LoVo (cell line): ENCODE measurements at regions not wholly inside any gene's neighbourhood (a gene's known extent, or its start where the extent isn't known, plus 50 kb on each side); places are given as distances from the start of the nearest gene placed in this dataset.
"Not testable (repeated sequence)": the region's sequence is repeated elsewhere in the genome, so short reads cannot be mapped to it uniquely, and the experiment has no call there.

Source experiments
- DNase-seq: peaks from one replicate; pipeline ENCODE4 v3.0.0-alpha.2; 2016; ENCODE audit warnings: low spot score

GRCh38 chr1:80640978-80641377 is 1159.8 kb upstream of the ADGRL2 start:
- DNase-seq, result no peak

- no peak for DNase-seq
Observed at GRCh38 chr1:80639777-80640533, 1160.8 kb upstream of the ADGRL2 start.

GRCh38 chr1:80633947-80634706 is 1166.6 kb upstream of the ADGRL2 start:
- DNase-seq, result no peak

DNA sequence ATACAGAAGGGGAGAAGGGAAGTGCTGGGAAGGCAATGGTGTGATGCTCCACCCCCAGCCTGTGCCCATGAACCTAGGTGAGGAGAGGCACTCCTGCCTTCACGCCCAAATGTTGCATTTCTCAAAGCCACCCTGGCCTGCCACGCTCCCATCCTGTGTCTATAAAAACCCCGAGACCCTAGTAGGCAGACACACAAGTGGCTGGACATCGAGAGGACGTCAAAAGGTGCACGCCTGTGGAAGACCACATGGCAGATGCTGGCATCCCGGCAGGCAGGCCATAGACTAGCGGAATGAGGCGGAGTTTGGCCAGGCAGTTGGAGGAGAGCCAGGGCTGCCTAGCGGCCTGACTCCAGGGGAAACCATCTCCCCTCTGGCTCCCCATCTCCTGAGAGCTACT is 1168.5 kb upstream of the ADGRL2 start:
- no peak for DNase-seq

DNA sequence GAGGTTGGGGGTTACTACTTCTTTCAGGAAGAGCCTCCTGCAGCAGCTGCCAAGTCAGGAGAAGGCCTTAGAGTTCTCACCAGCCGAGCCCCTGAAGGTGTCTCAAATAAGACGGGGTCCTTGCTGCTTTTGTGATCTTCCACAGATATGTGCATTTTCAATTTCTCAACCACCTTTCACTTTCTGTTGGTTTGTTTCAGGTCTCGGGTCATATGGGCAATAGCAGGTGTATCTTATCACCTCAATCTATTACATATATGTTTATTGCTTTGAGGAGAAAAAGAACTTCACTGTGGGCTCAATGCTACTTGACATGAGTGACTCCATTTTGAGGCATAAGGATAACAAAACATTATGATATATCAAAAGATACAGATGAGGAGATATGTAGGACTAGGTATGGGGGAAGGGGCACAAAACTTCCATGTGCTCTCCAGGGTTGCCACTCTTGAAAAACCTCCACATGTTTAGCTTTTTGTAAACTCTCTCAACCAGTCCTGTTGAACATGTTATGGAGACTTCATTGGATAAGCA is 1171.4 kb upstream of the ADGRL2 start:
- no peak for DNase-seq

GRCh38 chr1:80624682-80625081 is 1176.1 kb upstream of the ADGRL2 start:
- no peak for DNase-seq

DNA sequence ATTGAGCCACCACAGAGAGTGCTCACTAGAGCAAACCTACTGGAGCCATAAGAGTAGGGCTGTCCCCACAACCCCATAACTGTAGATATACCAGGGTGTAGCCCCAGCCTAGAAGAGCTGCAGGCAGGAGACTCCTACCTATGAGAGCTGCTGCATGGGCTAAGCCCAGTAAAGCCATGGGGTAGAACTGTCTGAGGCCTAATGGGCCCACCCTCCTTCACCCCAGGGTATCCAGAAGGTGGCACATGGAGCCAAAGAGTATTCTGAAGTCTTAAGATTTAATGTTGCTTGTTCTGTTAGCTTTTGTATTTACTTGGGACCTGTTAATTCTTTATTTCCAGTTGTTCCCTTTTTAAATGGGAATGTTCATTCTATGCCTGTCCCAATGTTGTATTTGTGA is 1193.7 kb upstream of the ADGRL2 start:
- DNase-seq, result no peak

DNA sequence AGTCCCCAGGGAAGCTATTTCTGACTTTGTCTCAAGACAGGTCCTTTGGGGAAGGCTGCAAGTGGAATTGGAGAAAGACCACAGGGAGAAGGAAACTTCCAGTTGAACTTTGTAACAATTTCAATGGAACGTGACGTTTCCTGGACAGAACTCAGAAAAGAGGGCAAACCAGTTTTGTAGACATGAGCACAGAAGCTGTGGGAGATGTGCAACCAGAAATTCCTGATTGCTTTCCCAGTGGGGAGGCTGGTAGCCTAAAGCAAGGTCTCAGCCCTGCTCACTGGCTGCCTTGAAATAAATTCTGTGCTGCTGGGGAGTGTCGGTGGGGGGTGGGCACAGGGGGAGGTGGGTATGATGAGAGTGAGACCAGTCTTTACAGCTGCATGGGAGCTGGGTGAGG is 1206.7 kb upstream of the ADGRL2 start:
- DNase-seq, result no peak

DNA sequence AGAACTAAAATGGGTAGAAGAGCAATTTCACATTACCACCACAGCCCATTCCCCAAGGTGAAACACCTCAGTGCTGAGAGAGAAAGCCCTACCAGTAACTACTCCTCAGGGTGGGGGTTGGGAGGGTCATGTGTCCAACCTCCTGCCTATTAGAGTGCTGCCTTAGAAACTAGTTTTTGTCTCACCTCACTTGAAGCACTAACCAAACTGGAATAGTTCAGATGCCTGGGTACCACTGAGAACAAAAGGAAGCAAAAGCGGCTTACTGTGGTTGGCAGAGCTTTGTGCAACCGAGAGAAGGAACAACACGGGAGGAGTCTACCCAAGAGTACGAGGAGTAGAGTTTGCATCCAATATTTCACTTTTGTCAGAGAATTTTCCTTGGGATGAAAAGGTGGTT is 1207.5 kb upstream of the ADGRL2 start:
- DNase-seq, result no peak

GRCh38 chr1:80582980-80583379 is 1217.8 kb upstream of the ADGRL2 start:
- no peak for DNase-seq

GRCh38 chr1:80579055-80579454 is 1221.7 kb upstream of the ADGRL2 start:
- no peak for DNase-seq

- no peak for DNase-seq
Observed at GRCh38 chr1:80566867-80567266, 1233.9 kb upstream of the ADGRL2 start.

DNA sequence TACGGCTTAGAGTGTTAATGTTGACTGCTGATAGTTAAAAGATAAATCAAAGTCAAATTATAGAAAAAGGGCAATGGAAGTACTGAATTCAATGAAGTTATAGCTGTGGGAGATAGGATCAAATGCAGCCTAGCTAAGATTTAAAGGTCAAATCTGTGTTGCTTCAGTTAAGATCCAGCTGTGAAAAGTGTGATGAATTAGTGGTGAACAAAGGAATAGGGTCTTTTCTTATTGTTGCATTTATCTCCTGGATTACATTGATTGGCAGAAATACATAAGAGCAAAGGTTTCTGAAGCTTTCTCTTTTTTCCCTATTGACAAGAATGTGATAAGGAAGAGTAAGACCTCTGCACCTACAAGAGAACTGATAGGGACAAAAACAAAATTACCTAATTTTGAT is 1234.6 kb upstream of the ADGRL2 start:
- DNase-seq, result no peak

- DNase-seq, result no peak
Observed at GRCh38 chr1:80565406-80565805, 1235.3 kb upstream of the ADGRL2 start.

DNA sequence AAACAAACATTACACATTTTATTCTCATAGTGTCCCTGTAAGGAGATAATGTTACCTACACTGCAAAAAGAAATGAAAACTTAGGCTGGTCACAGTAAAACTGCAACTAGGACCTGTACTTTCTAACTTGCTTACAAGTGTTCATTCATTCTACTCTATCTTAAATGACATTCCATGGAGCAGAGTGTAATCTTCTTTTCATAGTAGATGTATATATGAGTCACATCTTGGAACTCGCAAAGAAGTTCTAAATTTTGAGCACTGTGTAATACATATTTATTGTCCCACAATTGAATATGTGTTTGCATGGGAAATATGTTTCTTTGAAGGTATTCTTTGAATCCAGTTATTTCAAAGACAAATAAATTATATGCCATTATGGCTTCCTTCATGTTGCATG is 1258.5 kb upstream of the ADGRL2 start:
- DNase-seq, result no peak

- DNase-seq, result no peak
Observed at GRCh38 chr1:80540596-80540995, 1260.1 kb upstream of the ADGRL2 start.

DNA sequence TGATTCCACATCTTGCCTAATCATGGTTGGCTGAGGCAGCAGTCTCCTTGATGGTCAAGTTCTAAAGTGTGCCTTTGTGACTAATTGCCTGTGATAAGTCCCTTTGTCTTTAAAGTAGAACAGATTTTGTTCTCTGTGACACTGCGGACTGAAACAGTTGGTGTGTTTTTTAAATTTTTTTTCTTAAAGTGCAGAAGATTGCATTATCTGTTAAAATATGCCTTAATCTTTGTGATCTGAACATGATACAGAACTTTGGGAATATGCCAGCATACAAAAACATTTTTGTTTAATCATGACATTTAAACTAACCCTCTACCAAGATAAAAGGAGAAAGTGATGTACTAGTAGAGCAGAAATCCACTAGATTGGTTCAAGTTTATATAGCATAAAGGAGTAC is 1260.6 kb upstream of the ADGRL2 start:
- no peak for DNase-seq

DNA sequence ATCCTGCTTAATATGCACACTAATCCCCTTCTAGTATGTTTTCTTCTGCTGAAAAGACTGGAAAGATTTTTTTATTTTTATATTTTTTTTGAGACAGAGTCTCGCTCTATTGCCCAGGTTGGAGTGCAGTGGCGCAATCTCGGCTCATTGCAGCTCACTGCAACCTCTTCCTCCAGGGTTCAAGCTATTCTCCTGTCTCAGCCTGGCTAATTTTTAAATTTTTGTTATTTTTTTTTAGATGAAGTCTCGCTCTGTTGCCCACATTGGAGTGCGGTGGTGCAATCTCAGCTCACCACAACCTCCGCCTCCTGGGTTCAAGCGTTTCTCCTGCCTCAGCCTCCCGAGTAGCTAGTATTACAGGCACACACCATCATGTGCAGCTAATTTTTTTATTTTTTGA is 1261.4 kb upstream of the ADGRL2 start:
- not testable (repeated sequence) for DNase-seq

DNA sequence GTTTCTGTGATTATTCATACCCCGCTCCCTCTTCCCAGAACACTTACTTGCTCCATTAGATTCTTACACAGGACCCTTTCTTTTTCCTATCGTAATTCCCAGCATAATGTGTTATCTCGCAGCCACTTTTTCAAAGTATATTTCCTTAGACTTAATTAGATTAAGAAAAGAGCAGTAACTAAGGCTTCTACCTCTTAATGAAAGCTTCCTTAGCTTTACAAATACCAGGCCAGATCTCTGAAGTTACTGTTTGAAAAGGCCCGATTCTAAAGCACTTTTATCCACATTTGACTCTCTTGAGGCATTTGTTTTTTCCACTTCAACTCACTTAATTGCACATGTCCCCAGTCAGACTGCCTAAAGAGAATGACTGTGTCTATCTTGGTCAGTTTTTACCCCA is 1264.3 kb upstream of the ADGRL2 start:
- DNase-seq, result no peak

DNA sequence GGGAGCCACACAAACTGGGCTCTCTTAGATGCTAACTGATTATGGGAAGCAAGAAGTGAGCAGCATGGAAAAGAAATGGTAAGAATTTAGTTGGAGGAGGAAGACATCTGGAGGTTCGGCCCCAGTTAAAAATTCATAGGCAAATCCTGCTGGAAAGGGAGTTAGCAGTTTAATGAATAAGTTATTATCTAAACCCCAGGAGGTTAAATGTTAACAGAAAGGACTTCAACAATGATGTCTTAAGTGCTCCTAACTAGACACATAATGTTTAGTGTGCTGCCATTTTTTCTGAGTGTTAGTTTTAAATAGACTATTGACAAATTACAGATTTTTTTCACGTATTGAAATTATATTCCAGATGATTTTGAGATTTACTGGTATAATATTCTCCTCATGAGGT is 1265.3 kb upstream of the ADGRL2 start:
- no peak for DNase-seq

DNA sequence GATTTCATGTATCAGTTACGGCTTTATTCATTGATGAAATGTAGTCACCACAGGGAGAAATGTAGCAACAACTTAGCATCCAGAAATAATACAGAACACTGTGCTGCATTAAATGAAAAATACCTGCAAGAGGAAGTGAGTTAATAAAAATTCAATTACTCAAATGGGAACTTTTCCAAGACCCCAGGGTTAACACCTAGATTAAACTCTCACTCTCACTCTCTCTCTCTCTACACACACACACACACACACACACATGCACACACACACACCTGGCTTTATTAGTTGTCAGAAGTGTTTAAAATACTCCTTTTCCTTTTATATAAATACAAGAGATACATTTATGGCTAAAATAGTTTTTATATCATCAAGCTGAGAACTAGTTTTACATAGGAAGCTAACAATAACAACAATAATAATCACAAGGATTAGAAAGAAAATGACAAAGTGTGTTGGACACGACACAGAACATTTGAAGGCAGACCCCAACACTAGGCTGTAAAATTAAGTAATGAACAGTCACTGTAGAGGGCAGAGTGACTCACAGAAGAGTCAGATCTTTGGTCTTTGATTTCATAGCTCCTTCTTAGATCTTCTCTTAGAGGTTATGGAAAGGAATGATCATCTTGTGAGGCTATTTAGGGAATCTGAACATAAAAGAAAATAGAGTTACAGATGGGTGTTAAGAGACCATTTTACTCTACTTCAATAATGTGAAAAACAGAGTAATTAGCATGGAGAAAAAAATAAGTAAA is 1266.0 kb upstream of the ADGRL2 start:
- DNase-seq, result no peak

DNA sequence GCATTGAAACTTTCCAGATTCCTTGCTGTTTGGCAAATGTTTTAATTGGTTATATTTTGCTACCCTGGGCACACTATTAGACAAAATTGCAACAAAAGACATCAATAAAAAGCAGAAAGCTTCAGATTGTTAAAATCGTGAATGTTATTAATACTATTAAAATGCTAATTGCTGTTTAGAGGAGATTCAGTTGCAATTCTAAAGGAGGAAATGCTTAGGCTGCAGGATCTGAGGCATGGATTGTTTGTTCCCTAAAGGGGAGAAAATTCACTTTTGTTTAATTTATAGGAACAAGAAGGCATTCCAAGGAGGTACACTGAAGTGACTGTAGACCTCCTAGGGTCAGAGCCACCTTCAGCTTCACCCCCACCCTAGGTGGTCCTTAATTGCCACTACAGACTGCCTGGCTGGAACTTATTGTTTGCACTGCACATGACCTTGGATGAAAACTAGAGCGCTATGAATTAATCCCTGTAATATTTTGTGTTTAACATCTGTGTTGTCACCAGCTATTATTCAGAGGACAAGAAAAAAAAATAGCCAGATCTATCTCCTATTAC is 1266.9 kb upstream of the ADGRL2 start:
- no peak for DNase-seq
